Mammary epithelial cell (primary cell): ENCODE measurements at regions not wholly inside any gene's neighbourhood (a gene's known extent, or its start where the extent isn't known, plus 50 kb on each side); places are given as distances from the start of the nearest gene placed in this dataset.

Experiments
- EZH2 ChIP-seq: IDR thresholded peaks from 2 replicates; pipeline ENCODE4 v1.6.1; 2012; ENCODE audit warnings: low read length, inconsistent platforms, borderline replicate concordance
- TF ChIP-seq, protein P1 (sequence below), 2 donors: IDR thresholded peaks in 1 of 2; conservative IDR thresholded peaks in 1 of 2; 2 replicates each; pipeline ENCODE4 v1.5.1; 2011 to 2012; ENCODE audit warnings: inconsistent platforms in 2 of 2, low read length in 2 of 2, mild to moderate bottlenecking in 2 of 2, control low read depth in 1 of 2, low read depth in 1 of 2; ENCODE audit not compliant: insufficient read depth in 1 of 2; ENCODE audit errors: extremely low read depth in 1 of 2

DNA sequence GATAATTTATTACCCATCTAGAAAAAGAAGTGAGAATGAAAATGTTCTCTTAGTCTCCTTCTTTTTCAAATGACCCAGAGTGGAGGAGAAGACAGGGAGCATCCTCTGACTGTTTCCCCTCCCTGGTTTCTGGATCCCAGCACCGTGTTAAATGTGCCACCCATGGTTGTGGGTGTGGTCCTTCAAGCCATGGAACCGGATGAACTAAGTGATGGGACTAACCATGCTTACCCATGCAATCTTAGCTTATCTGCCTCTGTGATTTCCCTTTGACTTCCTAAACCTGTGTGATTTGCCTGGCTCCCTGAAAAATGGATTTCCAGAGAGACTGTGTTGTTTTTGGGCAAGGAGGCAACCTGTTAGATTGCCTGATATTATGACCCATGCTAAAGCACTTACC is 437.1 kb downstream of the MAGEB5 start:
- TF ChIP-seq, protein P1, sequence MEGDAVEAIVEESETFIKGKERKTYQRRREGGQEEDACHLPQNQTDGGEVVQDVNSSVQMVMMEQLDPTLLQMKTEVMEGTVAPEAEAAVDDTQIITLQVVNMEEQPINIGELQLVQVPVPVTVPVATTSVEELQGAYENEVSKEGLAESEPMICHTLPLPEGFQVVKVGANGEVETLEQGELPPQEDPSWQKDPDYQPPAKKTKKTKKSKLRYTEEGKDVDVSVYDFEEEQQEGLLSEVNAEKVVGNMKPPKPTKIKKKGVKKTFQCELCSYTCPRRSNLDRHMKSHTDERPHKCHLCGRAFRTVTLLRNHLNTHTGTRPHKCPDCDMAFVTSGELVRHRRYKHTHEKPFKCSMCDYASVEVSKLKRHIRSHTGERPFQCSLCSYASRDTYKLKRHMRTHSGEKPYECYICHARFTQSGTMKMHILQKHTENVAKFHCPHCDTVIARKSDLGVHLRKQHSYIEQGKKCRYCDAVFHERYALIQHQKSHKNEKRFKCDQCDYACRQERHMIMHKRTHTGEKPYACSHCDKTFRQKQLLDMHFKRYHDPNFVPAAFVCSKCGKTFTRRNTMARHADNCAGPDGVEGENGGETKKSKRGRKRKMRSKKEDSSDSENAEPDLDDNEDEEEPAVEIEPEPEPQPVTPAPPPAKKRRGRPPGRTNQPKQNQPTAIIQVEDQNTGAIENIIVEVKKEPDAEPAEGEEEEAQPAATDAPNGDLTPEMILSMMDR (conservative IDR thresholded peaks at IDR 0.05 in 1 of 2, IDR thresholded peaks at IDR 0.05 in 1 of 2; ENCODE audit: extremely low read depth in 1 of 2, insufficient read depth in 1 of 2, low read depth in 1 of 2, low read length in 2 of 2) = no peak
- TF ChIP-seq EZH2 = no peak
